Hematopoietic multipotent progenitor cell treated with erythropoietin and hydrocortisone succinate and interleukin-3 and kit ligand, for 8 days (in vitro differentiated cells): ENCODE measurements at regions not wholly inside any gene's neighbourhood (a gene's known extent, or its start where the extent isn't known, plus 50 kb on each side); places are given as distances from the start of the nearest gene placed in this dataset.
A peak's percentile ranks its signal among the peaks of the same experiment; 100 is the strongest.
"Not testable (repeated sequence)": the region's sequence is repeated elsewhere in the genome, so short reads cannot be mapped to it uniquely, and the experiment has no call there.

Experiments
- DNase-seq: peaks from one replicate; pipeline ENCODE4 v3.0.0-alpha.2; 2015

GRCh38 chr6:145143379-145143778, 591.9 kb downstream of the EPM2A start:
- DNase-seq: no peak

GRCh38 chr6:145147559-145147958, 587.8 kb downstream of the EPM2A start:
- DNase-seq: no peak

- DNase-seq: peak; percentile 4
These were observed 587.2 kb downstream of the EPM2A start for GRCh38 chr6:145147981-145148749.

GRCh38 chr6:145148776-145149175, 586.5 kb downstream of the EPM2A start:
- DNase-seq: no peak

GRCh38 chr6:145151624-145152023, 583.7 kb downstream of the EPM2A start:
- no peak for DNase-seq

- DNase-seq: no peak
These were observed 581.8 kb downstream of the EPM2A start for GRCh38 chr6:145153495-145153894.

GRCh38 chr6:145155411-145155810, 579.9 kb downstream of the EPM2A start:
- no peak for DNase-seq

GRCh38 chr6:145155873-145156782, 579.2 kb downstream of the EPM2A start:
- no peak for DNase-seq

- not testable (repeated sequence) for DNase-seq
These were observed 576.7 kb downstream of the EPM2A start for GRCh38 chr6:145158636-145159035.

- no peak for DNase-seq
These were observed 575.4 kb downstream of the EPM2A start for GRCh38 chr6:145159921-145160320.

GRCh38 chr6:145161501-145161900, 573.8 kb downstream of the EPM2A start:
- no peak for DNase-seq

GRCh38 chr6:145169726-145170224, 565.5 kb downstream of the EPM2A start:
- no peak for DNase-seq

- no peak for DNase-seq
These were observed 559.9 kb downstream of the EPM2A start for GRCh38 chr6:145175470-145175869.

- DNase-seq: no peak
These were observed 556.9 kb downstream of the EPM2A start for GRCh38 chr6:145178391-145178790.

- DNase-seq: no peak
These were observed 547.7 kb downstream of the EPM2A start for GRCh38 chr6:145187491-145188206.

GRCh38 chr6:145189836-145190235, 545.5 kb downstream of the EPM2A start:
- DNase-seq: no peak

GRCh38 chr6:145194389-145194788, 540.9 kb downstream of the EPM2A start:
- DNase-seq: no peak

- no peak for DNase-seq
These were observed 535.4 kb downstream of the EPM2A start for GRCh38 chr6:145199961-145200360.

GRCh38 chr6:145204301-145204700, 531.0 kb downstream of the EPM2A start:
- no peak for DNase-seq

GRCh38 chr6:145206247-145206907, 528.9 kb downstream of the EPM2A start:
- no peak for DNase-seq

- DNase-seq: no peak
These were observed 526.8 kb downstream of the EPM2A start for GRCh38 chr6:145208474-145208873.

GRCh38 chr6:145209272-145209671, 526.0 kb downstream of the EPM2A start:
- DNase-seq: no peak

- DNase-seq: no peak
These were observed 522.5 kb downstream of the EPM2A start for GRCh38 chr6:145212813-145213212.
